ENCODE measurements at regions not wholly inside any gene's neighbourhood (a gene's known extent, or its start where the extent isn't known, plus 50 kb on each side); places are given as distances from the start of the nearest gene placed in this dataset.

DNA sequence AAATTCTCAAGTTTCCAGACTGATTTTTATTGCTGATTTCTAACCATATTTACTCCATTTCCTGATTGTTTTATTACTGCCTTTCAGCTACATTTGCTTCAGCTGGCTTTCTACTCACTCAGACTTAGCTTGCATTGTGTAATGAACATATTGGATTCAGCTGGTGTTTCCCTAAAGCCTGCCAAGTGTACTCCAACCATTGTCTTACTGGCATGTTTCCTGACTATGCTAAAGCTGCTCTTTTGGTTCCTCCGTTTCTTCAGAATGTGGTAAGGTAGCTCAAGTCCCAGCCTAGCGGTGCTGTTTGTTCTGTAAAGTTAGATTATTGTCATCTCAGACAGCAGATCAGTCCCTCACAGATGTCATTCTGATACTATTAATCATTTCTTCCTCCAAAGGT, 53.1 kb upstream of the GLRA2 start:
- peak in 1 of 2 donors; percentile 8 for DNase-seq

- DNase-seq = no peak
These were observed 79.6 kb upstream of the GLRA2 start for GRCh38 chrX:14449773-14450172.

DNA sequence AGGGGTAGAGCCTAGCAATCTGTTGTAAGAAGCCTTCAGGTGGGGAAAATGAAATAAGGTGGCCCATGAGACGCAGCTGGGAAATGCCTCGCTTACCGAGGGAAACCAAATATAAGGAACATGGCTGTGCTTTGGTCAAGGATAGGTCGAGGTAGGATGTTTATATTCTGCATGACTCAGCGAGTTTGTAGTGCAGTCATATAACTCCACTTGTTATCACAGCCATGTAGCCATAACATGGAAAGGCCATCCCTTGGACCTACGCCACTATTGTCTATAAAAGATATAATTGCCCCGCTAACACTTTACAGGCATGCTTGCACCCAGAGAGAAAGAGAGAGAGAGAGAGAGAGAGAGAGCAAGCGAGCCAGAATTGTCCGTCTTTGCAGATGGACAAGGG, 80.9 kb upstream of the GLRA2 start:
- DNase-seq = no peak

DNA sequence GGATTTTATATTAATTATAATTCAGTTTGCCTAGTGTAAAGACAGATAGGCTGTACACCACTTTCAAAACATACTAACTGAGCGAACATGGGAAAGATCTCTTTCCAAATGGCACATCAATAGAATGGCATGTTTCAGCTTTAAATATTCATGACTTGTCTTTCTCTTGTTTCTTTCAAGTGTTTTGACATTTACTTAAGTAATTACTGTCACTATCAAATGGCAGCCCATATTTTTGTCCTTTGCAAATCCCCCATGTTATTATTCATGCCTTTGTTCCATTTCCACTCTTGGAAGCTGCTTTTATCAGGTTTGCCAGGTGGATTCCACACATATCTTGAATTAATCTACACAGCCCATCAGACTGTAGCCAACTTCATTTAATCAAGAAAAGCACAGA, 89.2 kb upstream of the GLRA2 start:
- no peak for DNase-seq

DNA sequence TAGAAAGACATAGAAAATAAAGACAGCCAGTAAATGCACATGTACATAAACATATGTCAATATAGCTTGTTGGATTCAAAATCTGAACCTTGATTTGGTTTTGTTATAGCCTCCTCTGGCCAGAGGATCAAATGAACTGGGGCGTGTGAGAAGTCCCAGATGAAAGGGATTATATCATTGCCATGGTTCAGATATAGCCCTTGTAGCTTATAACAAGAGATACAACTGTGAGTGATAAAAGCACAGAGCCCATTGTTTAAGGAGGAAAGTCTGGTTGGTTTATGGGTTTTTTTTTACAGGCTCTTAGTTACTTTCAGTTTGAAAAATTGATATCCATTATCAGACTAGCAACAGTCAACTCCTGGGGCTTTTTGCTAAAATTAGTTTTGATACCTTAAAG, 101.7 kb upstream of the GLRA2 start:
- DNase-seq = no peak

GRCh38 chrX:14420841-14421240, 108.5 kb upstream of the GLRA2 start:
- no peak for DNase-seq

DNA sequence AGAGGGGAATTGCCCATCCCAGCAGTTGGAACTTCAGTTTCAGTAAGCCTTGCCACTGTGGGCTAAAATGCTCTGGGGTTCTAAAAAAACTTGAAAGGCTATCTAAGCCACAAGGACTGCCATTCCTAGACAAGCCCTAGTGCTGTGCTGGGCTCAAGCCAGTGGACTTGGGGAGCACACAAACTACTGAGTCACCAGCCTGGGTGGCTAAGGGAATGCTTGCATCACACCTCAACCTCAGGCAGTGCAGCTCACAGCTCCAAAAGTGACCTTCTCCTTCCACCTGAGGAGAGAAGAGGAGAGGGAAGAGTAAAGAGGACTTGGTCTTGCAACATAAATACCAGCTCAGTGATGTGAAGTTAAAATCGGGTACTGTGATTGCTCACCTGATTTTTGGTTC, 116.7 kb upstream of the GLRA2 start:
- DNase-seq = no peak

- no peak for DNase-seq
These were observed 118.0 kb upstream of the GLRA2 start for GRCh38 chrX:14411326-14411725.

- DNase-seq = no peak
These were observed 120.0 kb upstream of the GLRA2 start for GRCh38 chrX:14409341-14409740.

- DNase-seq = no peak
These were observed 123.1 kb upstream of the GLRA2 start for GRCh38 chrX:14406225-14406624.

- no peak for DNase-seq
These were observed 130.6 kb upstream of the GLRA2 start for GRCh38 chrX:14398725-14399124.

DNA sequence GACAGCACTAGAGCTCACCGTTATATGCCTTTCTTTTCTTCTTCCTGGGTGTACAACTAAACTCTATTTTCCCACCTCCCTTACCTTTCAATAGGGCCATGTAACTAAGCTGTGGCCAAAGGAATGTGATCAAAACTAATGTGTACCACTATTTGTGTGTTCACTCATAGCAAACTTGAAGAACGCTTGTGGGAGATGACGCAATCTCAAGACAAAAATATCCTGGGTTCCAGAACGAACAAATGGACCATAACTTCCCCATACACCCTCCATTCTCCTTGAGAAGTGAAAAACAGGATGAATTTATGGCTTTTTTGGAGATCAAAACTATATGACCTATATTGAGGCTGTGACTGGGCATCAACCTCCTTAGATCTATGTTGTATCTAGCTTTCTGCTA, 139.7 kb upstream of the GLRA2 start:
- DNase-seq = no peak

GRCh38 chrX:14386981-14387380, 142.4 kb upstream of the GLRA2 start:
- DNase-seq = peak in 1 of 2 donors; percentile 2

GRCh38 chrX:14380044-14380443, 149.3 kb upstream of the GLRA2 start:
- DNase-seq = no peak

GRCh38 chrX:14377427-14377826, 151.9 kb upstream of the GLRA2 start:
- DNase-seq = no peak

- no peak for DNase-seq
These were observed 165.6 kb upstream of the GLRA2 start for GRCh38 chrX:14363728-14364127.

- DNase-seq = no peak
These were observed 166.6 kb upstream of the GLRA2 start for GRCh38 chrX:14362721-14363120.

GRCh38 chrX:14361435-14361834, 167.9 kb upstream of the GLRA2 start:
- DNase-seq = no peak

DNA sequence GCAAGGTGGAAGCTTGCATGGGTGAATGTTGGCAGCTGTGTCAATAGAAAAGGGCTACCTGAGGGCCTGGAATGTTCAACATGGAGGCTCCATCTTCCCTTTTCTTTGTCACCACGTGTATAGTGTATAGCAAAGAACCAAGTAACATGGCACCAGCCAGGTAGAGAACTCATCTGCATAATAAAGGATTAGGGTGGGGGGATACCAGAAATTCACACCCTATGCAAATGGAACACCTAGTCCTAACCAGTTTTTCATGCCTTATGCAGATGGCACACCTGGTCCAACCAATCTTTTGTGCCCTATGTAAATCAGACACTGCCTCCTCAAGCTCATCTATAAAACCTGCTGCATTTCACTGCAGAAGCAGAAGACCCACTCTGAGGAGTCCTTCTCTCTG, 169.6 kb upstream of the GLRA2 start:
- DNase-seq = no peak

DNA sequence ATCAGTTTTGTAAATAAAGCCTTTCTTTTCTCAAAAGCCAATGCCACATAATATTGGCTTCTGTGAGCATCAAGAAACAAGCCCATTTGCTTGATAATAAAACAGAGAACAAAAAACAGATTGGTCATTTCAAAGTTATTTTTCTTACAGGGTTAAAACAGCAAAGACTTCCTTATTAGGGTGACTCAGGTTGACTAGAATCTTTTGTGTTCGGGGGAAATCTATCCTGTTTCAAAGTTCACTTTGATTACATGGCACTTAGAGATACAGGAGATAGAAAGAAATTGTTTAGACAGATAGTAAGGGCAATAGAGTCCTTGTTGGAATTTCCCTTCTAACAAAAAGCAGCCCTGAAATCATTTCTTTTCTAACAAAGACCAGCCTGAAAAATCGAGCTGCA, 170.0 kb upstream of the GLRA2 start:
- DNase-seq = no peak

GRCh38 chrX:14357314-14357713, 172.0 kb upstream of the GLRA2 start:
- DNase-seq = no peak

DNA sequence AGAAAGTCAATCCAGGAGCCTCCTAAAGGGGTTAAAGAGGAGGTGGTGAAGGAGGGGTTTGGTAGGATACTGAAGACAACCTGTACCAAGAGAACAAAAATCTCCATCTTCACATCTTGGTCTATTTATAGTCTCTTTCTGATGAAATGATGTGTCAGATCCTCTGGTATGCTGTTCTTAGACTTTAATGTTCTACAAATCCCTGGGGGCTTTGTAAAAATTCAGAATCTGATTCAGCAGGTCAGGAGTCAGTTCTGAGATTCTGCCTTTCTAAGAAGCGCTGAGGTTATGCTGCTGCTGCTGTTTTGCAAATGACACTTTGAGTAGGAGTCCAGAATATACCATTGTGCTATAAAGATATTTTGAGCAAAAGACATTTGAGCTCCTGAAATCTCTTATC, 172.9 kb upstream of the GLRA2 start:
- no peak for DNase-seq

DNA sequence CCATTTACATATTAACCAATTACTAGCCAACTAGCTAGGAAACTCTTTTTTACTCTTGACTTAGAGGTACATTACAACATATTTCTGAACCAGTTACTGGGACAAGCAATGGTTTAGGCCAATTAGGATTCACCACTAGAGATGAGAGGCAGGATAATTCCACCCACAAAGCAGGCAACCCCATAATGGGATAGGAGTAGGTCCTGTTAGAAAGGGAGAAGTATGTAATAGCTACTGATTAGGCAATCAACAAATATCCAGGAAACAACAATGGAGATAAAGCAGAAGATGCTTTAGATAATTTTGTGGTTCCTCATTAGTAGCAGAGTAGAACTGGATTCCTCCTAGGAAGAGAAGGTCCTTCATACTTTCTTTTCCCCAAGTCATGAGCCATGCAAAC, 173.8 kb upstream of the GLRA2 start:
- DNase-seq = no peak

- no peak for DNase-seq
These were observed 174.8 kb upstream of the GLRA2 start for GRCh38 chrX:14354521-14354920.

DNA sequence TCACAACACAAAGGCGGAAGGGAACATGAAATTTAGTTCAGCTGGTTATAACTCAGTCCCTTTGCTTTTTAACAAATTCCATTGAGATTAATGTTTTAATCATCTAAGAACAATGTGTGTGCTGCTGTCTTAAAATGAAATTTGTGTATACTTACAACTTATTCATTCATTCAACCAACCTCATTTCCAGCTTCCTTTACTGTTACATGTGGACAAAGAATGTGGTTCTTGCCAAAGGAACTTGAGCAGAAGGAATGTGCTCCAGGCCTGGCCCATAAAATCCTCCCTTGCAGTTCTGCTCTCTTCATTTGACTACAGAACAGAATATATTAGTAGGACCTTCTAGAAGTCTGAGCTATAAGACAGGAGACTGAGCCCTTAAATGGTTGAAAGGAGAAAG, 176.8 kb upstream of the GLRA2 start:
- DNase-seq = no peak

GRCh38 chrX:14351611-14352303, 177.6 kb upstream of the GLRA2 start:
- no peak for DNase-seq
